OCI-LY3 (cell line): ENCODE measurements at regions not wholly inside any gene's neighbourhood (a gene's known extent, or its start where the extent isn't known, plus 50 kb on each side); places are given as distances from the start of the nearest gene placed in this dataset.

Source experiments
- CTCF ChIP-seq: fragments of 200-600, 300-600 bp; sonication (generic); IDR thresholded peaks from 2 replicates; pipeline ENCODE4 v1.5.1; 2014; ENCODE audit warnings: antibody characterized with exemption, low read length, low read depth
- EZH2phosphoT487 ChIP-seq: fragments of 200-600 bp; shearing (Covaris generic); IDR thresholded peaks from 2 replicates; pipeline ENCODE4 v1.6.1; 2018; ENCODE audit warnings: antibody characterized with exemption, mixed run types, low read depth

- no peak for TF ChIP-seq EZH2phosphoT487
- no peak for TF ChIP-seq CTCF
Observed at GRCh38 chrX:10352536-10352935, 195.8 kb downstream of the CLCN4 start.
